ENCODE measurements at regions not wholly inside any gene's neighbourhood (a gene's known extent, or its start where the extent isn't known, plus 50 kb on each side); places are given as distances from the start of the nearest gene placed in this dataset.

- H3K36me3 ChIP-seq (ENCODE audit: control insufficient read depth in 2 of 2, insufficient read depth in 1 of 2, low read length in 2 of 2) = no peaks in the 10 kb centered on the region
- H3K9me3 ChIP-seq (ENCODE audit: control insufficient read depth, insufficient read depth, low read depth, low read length) = no peaks in the 10 kb centered on the region
- POLR2A ChIA-PET = no interaction called here
- no peak for TF ChIP-seq KLF1 (tag by site-specific recombination; IDR thresholded peaks at IDR 0.05)
- no peak for TF ChIP-seq ZNF600 (tag by site-specific recombination; IDR thresholded peaks at IDR 0.05)
- no peak for TF ChIP-seq YY2 (tag by site-specific recombination; IDR thresholded peaks at IDR 0.05)
- TF ChIP-seq ZNF169 (tag by site-specific recombination; IDR thresholded peaks at IDR 0.05) = no peak
- no peak for TF ChIP-seq ZBTB49 (tag by site-specific recombination; IDR thresholded peaks at IDR 0.05; ENCODE audit: low read depth)
- TF ChIP-seq ZNF350 (tag by site-specific recombination; IDR thresholded peaks at IDR 0.05) = no peak
- no peak for TF ChIP-seq ZNF404 (tag by site-specific recombination; IDR thresholded peaks at IDR 0.05)
- no peak for TF ChIP-seq SP2 (tag by site-specific recombination; IDR thresholded peaks at IDR 0.05)
- TF ChIP-seq OVOL3 (tag by site-specific recombination; IDR thresholded peaks at IDR 0.05) = no peak
- TF ChIP-seq ZBTB21 (tag by site-specific recombination; IDR thresholded peaks at IDR 0.05) = no peak
- no peak for TF ChIP-seq ZNF623 (tag by site-specific recombination; IDR thresholded peaks at IDR 0.05)
- TF ChIP-seq ZNF510 (tag by site-specific recombination; IDR thresholded peaks at IDR 0.05; ENCODE audit: insufficient replicate concordance) = no peak
- no peak for TF ChIP-seq ZNF639 (tag by site-specific recombination; IDR thresholded peaks at IDR 0.05)
- no peak for TF ChIP-seq ZNF157 (tag by site-specific recombination; IDR thresholded peaks at IDR 0.05)
- TF ChIP-seq ZNF18 (tag by site-specific recombination; IDR thresholded peaks at IDR 0.05) = no peak
- no peak for TF ChIP-seq ZNF488 (tag by site-specific recombination; IDR thresholded peaks at IDR 0.05)
- TF ChIP-seq ZNF426 (tag by site-specific recombination; IDR thresholded peaks at IDR 0.05) = no peak
- no peak for TF ChIP-seq PRDM10 (tag by site-specific recombination; IDR thresholded peaks at IDR 0.05)
- no peak for TF ChIP-seq GFI1B (tag by site-specific recombination; IDR thresholded peaks at IDR 0.05)
- no peak for TF ChIP-seq ZNF792 (tag by site-specific recombination; IDR thresholded peaks at IDR 0.05)
- no peaks in the 10 kb centered on the region for H3K4me1 ChIP-seq (ENCODE audit: control insufficient read depth, insufficient read depth, low read length)
- no peak overlapping the region for H3K27ac ChIP-seq (ENCODE audit: extremely low read depth, low read depth, low read length)
- CTCF ChIA-PET = no interaction called here
- no peak overlapping the region for H3K4me3 ChIP-seq (ENCODE audit: low read depth, low read length)
Observed at GRCh38 chr10:109454691-109455090, 468.6 kb downstream of the XPNPEP1 start.
